ENCODE measurements at regions not wholly inside any gene's neighbourhood (a gene's known extent, or its start where the extent isn't known, plus 50 kb on each side); places are given as distances from the start of the nearest gene placed in this dataset.

- TF ChIP-seq, protein P1, sequence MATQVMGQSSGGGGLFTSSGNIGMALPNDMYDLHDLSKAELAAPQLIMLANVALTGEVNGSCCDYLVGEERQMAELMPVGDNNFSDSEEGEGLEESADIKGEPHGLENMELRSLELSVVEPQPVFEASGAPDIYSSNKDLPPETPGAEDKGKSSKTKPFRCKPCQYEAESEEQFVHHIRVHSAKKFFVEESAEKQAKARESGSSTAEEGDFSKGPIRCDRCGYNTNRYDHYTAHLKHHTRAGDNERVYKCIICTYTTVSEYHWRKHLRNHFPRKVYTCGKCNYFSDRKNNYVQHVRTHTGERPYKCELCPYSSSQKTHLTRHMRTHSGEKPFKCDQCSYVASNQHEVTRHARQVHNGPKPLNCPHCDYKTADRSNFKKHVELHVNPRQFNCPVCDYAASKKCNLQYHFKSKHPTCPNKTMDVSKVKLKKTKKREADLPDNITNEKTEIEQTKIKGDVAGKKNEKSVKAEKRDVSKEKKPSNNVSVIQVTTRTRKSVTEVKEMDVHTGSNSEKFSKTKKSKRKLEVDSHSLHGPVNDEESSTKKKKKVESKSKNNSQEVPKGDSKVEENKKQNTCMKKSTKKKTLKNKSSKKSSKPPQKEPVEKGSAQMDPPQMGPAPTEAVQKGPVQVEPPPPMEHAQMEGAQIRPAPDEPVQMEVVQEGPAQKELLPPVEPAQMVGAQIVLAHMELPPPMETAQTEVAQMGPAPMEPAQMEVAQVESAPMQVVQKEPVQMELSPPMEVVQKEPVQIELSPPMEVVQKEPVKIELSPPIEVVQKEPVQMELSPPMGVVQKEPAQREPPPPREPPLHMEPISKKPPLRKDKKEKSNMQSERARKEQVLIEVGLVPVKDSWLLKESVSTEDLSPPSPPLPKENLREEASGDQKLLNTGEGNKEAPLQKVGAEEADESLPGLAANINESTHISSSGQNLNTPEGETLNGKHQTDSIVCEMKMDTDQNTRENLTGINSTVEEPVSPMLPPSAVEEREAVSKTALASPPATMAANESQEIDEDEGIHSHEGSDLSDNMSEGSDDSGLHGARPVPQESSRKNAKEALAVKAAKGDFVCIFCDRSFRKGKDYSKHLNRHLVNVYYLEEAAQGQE (IDR thresholded peaks at IDR 0.05; ENCODE audit: low read depth), result no peak
- TF ChIP-seq FOXM1 (IDR thresholded peaks at IDR 0.05; ENCODE audit: borderline replicate concordance, low read depth), result no peak
These were observed 194.9 kb upstream of the ZNF608 start for GRCh38 chr5:124941051-124942049.

- no peak for TF ChIP-seq ZBTB7A (IDR thresholded peaks at IDR 0.05; ENCODE audit: low read depth)
- peak; percentile 75 for TF ChIP-seq NFIC (IDR thresholded peaks at IDR 0.05)
- TF ChIP-seq RAD21 (IDR thresholded peaks at IDR 0.05; ENCODE audit: low read depth), result peak; percentile 6; the same call in 1 of the 2 replicates
- TF ChIP-seq TEAD4 (IDR thresholded peaks at IDR 0.05), result no peak
- no peak for TF ChIP-seq EGR1 (IDR thresholded peaks at IDR 0.05)
- no peak for TF ChIP-seq TCF12 (IDR thresholded peaks at IDR 0.05; ENCODE audit: low read depth)
These were observed 201.8 kb upstream of the ZNF608 start for GRCh38 chr5:124948062-124948753.

GRCh38 chr5:124948754-124949275, 202.4 kb upstream of the ZNF608 start:
- no peak for TF ChIP-seq EGR1 (IDR thresholded peaks at IDR 0.05)
- TF ChIP-seq, protein P1 (IDR thresholded peaks at IDR 0.05; ENCODE audit: low read depth), result no peak
- TF ChIP-seq FOXM1 (IDR thresholded peaks at IDR 0.05; ENCODE audit: borderline replicate concordance, low read depth), result no peak

DNA sequence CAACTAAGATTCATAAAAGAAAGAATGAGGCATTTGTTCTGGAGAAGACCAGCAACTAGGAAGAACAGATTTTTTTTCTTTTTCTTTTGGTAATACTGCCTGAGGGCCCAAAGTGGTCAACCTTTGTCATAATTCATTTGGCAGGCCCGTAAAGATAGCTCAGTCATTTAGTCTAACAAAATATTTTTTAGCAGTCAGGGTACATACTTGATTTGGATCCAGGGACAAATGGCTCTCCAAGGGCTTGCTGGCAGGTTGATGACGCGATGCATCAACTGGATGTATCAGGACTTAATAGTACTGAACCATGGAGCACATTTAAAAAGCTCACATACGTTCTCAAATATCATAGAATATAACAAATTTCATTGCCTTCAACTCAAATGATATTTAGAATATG, 203.4 kb upstream of the ZNF608 start:
- TF ChIP-seq YY1 (IDR thresholded peaks at IDR 0.05; ENCODE audit: low read depth), result no peak
- no peak for TF ChIP-seq TEAD4 (IDR thresholded peaks at IDR 0.05)
- no peak for TF ChIP-seq FOXM1 (IDR thresholded peaks at IDR 0.05; ENCODE audit: borderline replicate concordance, low read depth)
- TF ChIP-seq USF1 (IDR thresholded peaks at IDR 0.05), result no peak
- no peak for TF ChIP-seq CREB1 (IDR thresholded peaks at IDR 0.05; ENCODE audit: low read depth)
- TF ChIP-seq, protein P1 (IDR thresholded peaks at IDR 0.05; ENCODE audit: low read depth), result no peak
- no peak for TF ChIP-seq ZBTB7A (IDR thresholded peaks at IDR 0.05; ENCODE audit: low read depth)
- no peak for TF ChIP-seq NFIC (IDR thresholded peaks at IDR 0.05)
- TF ChIP-seq, protein P2, sequence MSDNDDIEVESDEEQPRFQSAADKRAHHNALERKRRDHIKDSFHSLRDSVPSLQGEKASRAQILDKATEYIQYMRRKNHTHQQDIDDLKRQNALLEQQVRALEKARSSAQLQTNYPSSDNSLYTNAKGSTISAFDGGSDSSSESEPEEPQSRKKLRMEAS (IDR thresholded peaks at IDR 0.05), result no peak
- TF ChIP-seq TCF12 (IDR thresholded peaks at IDR 0.05; ENCODE audit: low read depth), result no peak

- TF ChIP-seq EP300 (IDR thresholded peaks at IDR 0.05; ENCODE audit: borderline replicate concordance), result no peak
- TF ChIP-seq, protein P1 (IDR thresholded peaks at IDR 0.05; ENCODE audit: low read depth), result no peak
- TF ChIP-seq USF1 (IDR thresholded peaks at IDR 0.05), result no peak
- no peak for TF ChIP-seq EGR1 (IDR thresholded peaks at IDR 0.05)
- no peak for TF ChIP-seq RAD21 (IDR thresholded peaks at IDR 0.05; ENCODE audit: low read depth)
- TF ChIP-seq TEAD4 (IDR thresholded peaks at IDR 0.05), result no peak
- TF ChIP-seq, protein P2 (IDR thresholded peaks at IDR 0.05), result no peak
- TF ChIP-seq CREB1 (IDR thresholded peaks at IDR 0.05; ENCODE audit: low read depth), result no peak
- no peak for TF ChIP-seq NFIC (IDR thresholded peaks at IDR 0.05)
- no peak for TF ChIP-seq YY1 (IDR thresholded peaks at IDR 0.05; ENCODE audit: low read depth)
- TF ChIP-seq CEBPB (IDR thresholded peaks at IDR 0.05), result no peak
- TF ChIP-seq TCF12 (IDR thresholded peaks at IDR 0.05; ENCODE audit: low read depth), result no peak
- TF ChIP-seq FOXM1 (IDR thresholded peaks at IDR 0.05; ENCODE audit: borderline replicate concordance, low read depth), result no peak
- TF ChIP-seq ZBTB7A (IDR thresholded peaks at IDR 0.05; ENCODE audit: low read depth), result no peak
- TF ChIP-seq TAF1 (IDR thresholded peaks at IDR 0.05; ENCODE audit: low read depth), result no peak
These were observed 204.7 kb upstream of the ZNF608 start for GRCh38 chr5:124951105-124951504.
